HepG2 (cell line): ENCODE measurements at regions not wholly inside any gene's neighbourhood (a gene's known extent, or its start where the extent isn't known, plus 50 kb on each side); places are given as distances from the start of the nearest gene placed in this dataset.

Experiments
- ATAC-seq: fragments of 200-7000 bp; cut with Tn5 transposase; 3 replicates; pipeline ENCODE4 v1.9.1; 2020; ENCODE audit warnings: mild to moderate bottlenecking, moderate library complexity
- BruUV-seq: library from RNA; stranded (reverse); fragments of 400-500 nt; replicated peaks from 2 replicates; lab custom pipeline; 2021; lab: Mats Ljungman, UMichigan
- CTCF ChIA-PET: fragments of 300-600 bp; formaldehyde crosslinking; extraction: SDS; loops from one replicate; lab custom pipeline; 2021; ENCODE audit warnings: low total read pairs, inconsistent platforms, low intra/inter-chr PET ratio; lab: Yijun Ruan, JAX
- POLR2A ChIA-PET: fragments of 350-600 bp; sonication (Branson Sonifier 250); formaldehyde crosslinking; loops from one replicate; lab custom pipeline; 2020; ENCODE audit warnings: antibody characterized with exemption, inconsistent platforms; lab: Yijun Ruan, JAX
- DNase-seq: peaks from one replicate; pipeline ENCODE4 v3.0.0-alpha.2; 2015; ENCODE audit warnings: low spot score
- FAIRE-seq: peaks from 3 replicates; lab custom pipeline; 2011; peaks lifted over from hg19 to GRCh38; lab: Jason Lieb, UNC
- H2AFZ ChIP-seq: one replicate; pipeline ENCODE4 v1.6.1; 2011; ENCODE audit warnings: low read length, inconsistent platforms
- H3K27ac ChIP-seq: fragments of 300-600 bp; 3 replicates; pipeline ENCODE4 v1.8.0; 2011; ENCODE audit warnings: mixed run types, mild to moderate bottlenecking, mixed read lengths, low read length, inconsistent platforms; ENCODE audit not compliant: insufficient read depth; ENCODE audit errors: extremely low read length
- H3K27me3 ChIP-seq, 2 experiments: fragments of 200-600 bp in 1 of 2; 2 replicates in 1 of 2; 3 replicates in 1 of 2; pipeline versions ENCODE4 v1.6.0 to v1.8.0; 2011; ENCODE audit warnings: low read length in 2 of 2, mild to moderate bottlenecking in 2 of 2, moderate library complexity in 2 of 2, inconsistent platforms in 1 of 2; ENCODE audit not compliant: insufficient read depth in 2 of 2, control insufficient read depth in 1 of 2
- H3K36me3 ChIP-seq, 2 experiments: fragments of 200-600 bp in 1 of 2; replicated peaks in 1 of 2; 2 replicates in 1 of 2; 3 replicates in 1 of 2; pipeline versions ENCODE4 v1.5.1 to v1.8.0; 2011; ENCODE audit warnings: low read length in 2 of 2, inconsistent platforms in 1 of 2; ENCODE audit not compliant: insufficient read depth in 2 of 2, control insufficient read depth in 1 of 2
- H3K4me1 ChIP-seq: 2 replicates; pipeline ENCODE4 v1.5.1; 2012; ENCODE audit warnings: low read length, inconsistent platforms; ENCODE audit not compliant: insufficient read depth
- H3K4me2 ChIP-seq: 2 replicates; pipeline ENCODE4 v1.6.0; 2011; ENCODE audit warnings: low read depth, low read length, inconsistent platforms
- H3K4me3 ChIP-seq, 3 experiments: fragments of 200-600 bp in 1 of 3; sonication (generic), shearing (Covaris generic) in 1 of 3; replicated peaks in 1 of 3; 2 replicates each; pipeline ENCODE4 v1.5.1; 2011 to 2016; ENCODE audit warnings: low read length in 3 of 3, inconsistent platforms in 2 of 3, low read depth in 2 of 3, mild to moderate bottlenecking in 2 of 3, control low read depth in 1 of 3, mixed read lengths in 1 of 3; ENCODE audit not compliant: insufficient read depth in 1 of 3
- H3K79me2 ChIP-seq: one replicate; pipeline ENCODE4 v1.6.1; 2011; ENCODE audit warnings: low read length, inconsistent platforms; ENCODE audit not compliant: insufficient read depth
- H3K9ac ChIP-seq: 2 replicates; pipeline ENCODE4 v1.6.0; 2011; ENCODE audit warnings: mild to moderate bottlenecking, low read depth, low read length, inconsistent platforms; ENCODE audit not compliant: insufficient read depth
- H3K9me3 ChIP-seq: 2 replicates; pipeline ENCODE4 v1.5.1; 2012; ENCODE audit warnings: mild to moderate bottlenecking, low read length
- H4K20me1 ChIP-seq: 2 replicates; pipeline ENCODE4 v1.6.0; 2011; ENCODE audit warnings: inconsistent platforms, mild to moderate bottlenecking, low read length, moderate library complexity; ENCODE audit not compliant: insufficient read depth
- EEA1 ChIP-seq: sonication (generic); formaldehyde crosslinking; IDR thresholded peaks from 2 replicates; pipeline ENCODE4 v1.5.1; 2020; ENCODE audit warnings: mild to moderate bottlenecking, missing genetic modification reagents, borderline replicate concordance
- GMEB2 ChIP-seq: IDR thresholded peaks from 2 replicates; pipeline ENCODE4 v1.6.1; 2016; ENCODE audit warnings: missing biosample characterization, missing genetic modification reagents, low read depth
- KLF13 ChIP-seq: sonication (generic); formaldehyde crosslinking; IDR thresholded peaks from 2 replicates; pipeline ENCODE4 v1.4.0; 2020; ENCODE audit warnings: mild to moderate bottlenecking, missing genetic modification reagents
- PRDM10 ChIP-seq: sonication (generic); formaldehyde crosslinking; IDR thresholded peaks from 2 replicates; pipeline ENCODE4 v1.4.0; 2020; ENCODE audit warnings: low read depth, missing genetic modification reagents
- PRMT3 ChIP-seq: sonication (generic); formaldehyde crosslinking; IDR thresholded peaks from 2 replicates; pipeline ENCODE4 v1.8.1; 2022; ENCODE audit warnings: low read depth, mild to moderate bottlenecking, moderate library complexity, missing genetic modification reagents, borderline replicate concordance
- RBM39 ChIP-seq: fragments of 200-400 bp; formaldehyde crosslinking; IDR thresholded peaks from one replicate; pipeline ENCODE4 v1.6.1; 2018; ENCODE audit warnings: antibody characterized with exemption, mild to moderate bottlenecking, low read depth, low read length; ENCODE audit not compliant: poor library complexity, severe bottlenecking
- RERE ChIP-seq: IDR thresholded peaks from 2 replicates; pipeline ENCODE4 v1.6.1; 2016; ENCODE audit warnings: low read depth, missing genetic modification reagents, missing compliant biosample characterization
- ZNF274 ChIP-seq: sonication (generic); formaldehyde crosslinking; IDR thresholded peaks from 2 replicates; pipeline ENCODE4 v1.5.1; 2020; ENCODE audit warnings: mild to moderate bottlenecking, missing genetic modification reagents
- ZNF549 ChIP-seq: sonication (generic); formaldehyde crosslinking; IDR thresholded peaks from 2 replicates; pipeline ENCODE4 v1.5.0; 2020; ENCODE audit warnings: missing genetic modification reagents
- ZNF709 ChIP-seq: sonication (generic); formaldehyde crosslinking; IDR thresholded peaks from 2 replicates; pipeline ENCODE4 v1.5.0; 2020; ENCODE audit warnings: mild to moderate bottlenecking, missing genetic modification reagents
- WGBS: methylation state at CpG from one replicate; pipeline ENCODE4 v1.1.6; 2017; ENCODE audit warnings: low lambda C conversion rate; 5-methylcytosine and 5-hydroxymethylcytosine counted together
- in situ Hi-C: cut with HindIII; loops from 2 replicates; pipeline ENCODE4 v1.10.0; 2017; ENCODE audit warnings: low pct_unique_long_range_greater_than_20kb; ENCODE audit not compliant: extremely low pct_ligation_motif_present
- intact Hi-C: fragments of 100-400 bp; cut with micrococcal nuclease; formaldehyde crosslinking; loops from one replicate; pipeline ENCODE4 v1.10.0; 2022; ENCODE audit not compliant: unreplicated experiment

DNA sequence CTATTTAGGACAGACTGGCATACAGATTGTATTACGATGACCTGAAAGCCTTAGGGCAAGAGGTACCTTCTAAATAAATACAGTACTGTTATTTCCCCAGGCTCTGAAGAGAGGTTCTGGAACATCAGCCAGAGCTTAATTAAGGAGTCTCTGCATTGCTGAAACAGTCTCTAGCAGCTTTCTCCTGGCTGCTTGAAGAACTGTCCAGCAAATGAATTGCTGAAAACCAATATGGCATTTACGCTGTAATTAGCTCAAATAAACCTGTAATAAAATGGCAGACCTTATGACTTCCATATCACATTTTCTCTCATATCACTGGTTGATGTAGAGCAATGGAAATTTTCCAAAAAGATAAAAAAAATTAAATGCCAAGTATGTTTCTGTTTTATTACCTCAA, 636.3 kb downstream of the GABRG2 start:
- Histone ChIP-seq H3K79me2 (no peaks in the 10 kb centered on the region), H3K9ac (no peak overlapping the region), H2AFZ (no peak overlapping the region), H3K4me2 (no peak overlapping the region), H3K9me3 (peaks cover 71% of the 10 kb centered on the region), H3K4me3 (no peak overlapping the region), H3K27ac (no peak overlapping the region), H3K36me3 (no peaks in the 10 kb centered on the region), H3K4me1 (no peaks in the 10 kb centered on the region), H4K20me1 (no peaks in the 10 kb centered on the region), H3K27me3 (no peaks in the 10 kb centered on the region)
- WGBS = 5% methylated on average over 2 of the region's 2 CpGs
- FAIRE-seq (no peak), DNase-seq (no peak), ATAC-seq (no peak)
- CTCF ChIA-PET = no interaction called here
- in situ Hi-C loops = no loop called here
- intact Hi-C loops = no loop called here
- POLR2A ChIA-PET = no interaction called here
- BruUV-seq = no TSS peak
- TF ChIP-seq ZNF549 (CRISPR knock-in tag) = no peak
- TF ChIP-seq PRDM10 = no peak
- no peak for TF ChIP-seq RBM39
- TF ChIP-seq KLF13 (CRISPR knock-in tag) = no peak
- no peak for TF ChIP-seq EEA1 (CRISPR knock-in tag)
- no peak for TF ChIP-seq GMEB2 (CRISPR knock-in tag)
- no peak for TF ChIP-seq RERE (CRISPR knock-in tag)
- TF ChIP-seq PRMT3 (CRISPR knock-in tag) = no peak
- no peak for TF ChIP-seq ZNF709 (CRISPR knock-in tag)
- no peak for TF ChIP-seq ZNF274 (CRISPR knock-in tag)
